ENCODE measurements at regions not wholly inside any gene's neighbourhood (a gene's known extent, or its start where the extent isn't known, plus 50 kb on each side); places are given as distances from the start of the nearest gene placed in this dataset.

- Histone ChIP-seq H3K27me3 (ENCODE audit: control insufficient read depth in 2 of 2, insufficient read depth in 2 of 2, low read length in 2 of 2) (no peaks in the 10 kb centered on the region), H3K9me3 (ENCODE audit: control insufficient read depth in 2 of 2, low read length in 2 of 2) (no peaks in the 10 kb centered on the region), H3K36me3 (ENCODE audit: control insufficient read depth in 2 of 2, insufficient read depth in 2 of 2, low read length in 2 of 2) (no peaks in the 10 kb centered on the region), H3K4me1 (ENCODE audit: control insufficient read depth in 2 of 2, insufficient read depth in 2 of 2, low read length in 2 of 2) (no peaks in the 10 kb centered on the region), H3K27ac (ENCODE audit: low read depth in 2 of 2, low read length in 2 of 2) (no peak overlapping the region), H3K9ac (ENCODE audit: low read depth in 1 of 2, low read length in 2 of 2) (no peak overlapping the region), H3K4me3 (ENCODE audit: low read length in 2 of 2) (no peak overlapping the region)
Observed at GRCh38 chr5:4359847-4360246, 764.2 kb downstream of the IRX1 start.

- Histone ChIP-seq H3K9me3 (ENCODE audit: control insufficient read depth in 2 of 2, low read length in 2 of 2) (no peaks in the 10 kb centered on the region), H3K4me3 (ENCODE audit: low read length in 2 of 2) (no peak overlapping the region), H3K4me1 (ENCODE audit: control insufficient read depth in 2 of 2, insufficient read depth in 2 of 2, low read length in 2 of 2) (no peaks in the 10 kb centered on the region), H3K27me3 (ENCODE audit: control insufficient read depth in 2 of 2, insufficient read depth in 2 of 2, low read length in 2 of 2) (no peaks in the 10 kb centered on the region), H3K27ac (ENCODE audit: low read depth in 2 of 2, low read length in 2 of 2) (no peak overlapping the region), H3K36me3 (ENCODE audit: control insufficient read depth in 2 of 2, insufficient read depth in 2 of 2, low read length in 2 of 2) (no peaks in the 10 kb centered on the region), H3K9ac (ENCODE audit: low read depth in 1 of 2, low read length in 2 of 2) (no peak overlapping the region)
Observed at GRCh38 chr5:4361753-4362152, 766.1 kb downstream of the IRX1 start.

GRCh38 chr5:4362411-4362810, 766.8 kb downstream of the IRX1 start:
- H3K4me1 ChIP-seq (ENCODE audit: control insufficient read depth in 2 of 2, insufficient read depth in 2 of 2, low read length in 2 of 2) = no peaks in the 10 kb centered on the region
- no peaks in the 10 kb centered on the region for H3K9me3 ChIP-seq (ENCODE audit: control insufficient read depth in 2 of 2, low read length in 2 of 2)
- no peaks in the 10 kb centered on the region for H3K27me3 ChIP-seq (ENCODE audit: control insufficient read depth in 2 of 2, insufficient read depth in 2 of 2, low read length in 2 of 2)
- no peaks in the 10 kb centered on the region for H3K36me3 ChIP-seq (ENCODE audit: control insufficient read depth in 2 of 2, insufficient read depth in 2 of 2, low read length in 2 of 2)
- H3K27ac ChIP-seq (ENCODE audit: low read depth in 2 of 2, low read length in 2 of 2) = no peak overlapping the region
- no peak overlapping the region for H3K4me3 ChIP-seq (ENCODE audit: low read length in 2 of 2)
- no peak overlapping the region for H3K9ac ChIP-seq (ENCODE audit: low read depth in 1 of 2, low read length in 2 of 2)

GRCh38 chr5:4363045-4363444, 767.4 kb downstream of the IRX1 start:
- Histone ChIP-seq H3K4me1 (ENCODE audit: control insufficient read depth in 2 of 2, insufficient read depth in 2 of 2, low read length in 2 of 2) (no peaks in the 10 kb centered on the region), H3K27me3 (ENCODE audit: control insufficient read depth in 2 of 2, insufficient read depth in 2 of 2, low read length in 2 of 2) (no peaks in the 10 kb centered on the region), H3K9me3 (ENCODE audit: control insufficient read depth in 2 of 2, low read length in 2 of 2) (no peaks in the 10 kb centered on the region), H3K36me3 (ENCODE audit: control insufficient read depth in 2 of 2, insufficient read depth in 2 of 2, low read length in 2 of 2) (no peaks in the 10 kb centered on the region), H3K4me3 (ENCODE audit: low read length in 2 of 2) (no peak overlapping the region), H3K9ac (ENCODE audit: low read depth in 1 of 2, low read length in 2 of 2) (no peak overlapping the region), H3K27ac (ENCODE audit: low read depth in 2 of 2, low read length in 2 of 2) (no peak overlapping the region)

GRCh38 chr5:4366628-4367027, 771.0 kb downstream of the IRX1 start:
- no peaks in the 10 kb centered on the region for H3K9me3 ChIP-seq (ENCODE audit: control insufficient read depth in 2 of 2, low read length in 2 of 2)
- no peak overlapping the region for H3K9ac ChIP-seq (ENCODE audit: low read depth in 1 of 2, low read length in 2 of 2)
- no peaks in the 10 kb centered on the region for H3K4me1 ChIP-seq (ENCODE audit: control insufficient read depth in 2 of 2, insufficient read depth in 2 of 2, low read length in 2 of 2)
- H3K4me3 ChIP-seq (ENCODE audit: low read length in 2 of 2) = no peak overlapping the region
- H3K36me3 ChIP-seq (ENCODE audit: control insufficient read depth in 2 of 2, insufficient read depth in 2 of 2, low read length in 2 of 2) = no peaks in the 10 kb centered on the region
- H3K27ac ChIP-seq (ENCODE audit: low read depth in 2 of 2, low read length in 2 of 2) = no peak overlapping the region
- H3K27me3 ChIP-seq (ENCODE audit: control insufficient read depth in 2 of 2, insufficient read depth in 2 of 2, low read length in 2 of 2) = no peaks in the 10 kb centered on the region

GRCh38 chr5:4370218-4370617, 769.9 kb upstream of the ADAMTS16 start:
- H3K9ac ChIP-seq (ENCODE audit: low read depth in 1 of 2, low read length in 2 of 2) = no peak overlapping the region
- no peaks in the 10 kb centered on the region for H3K4me1 ChIP-seq (ENCODE audit: control insufficient read depth in 2 of 2, insufficient read depth in 2 of 2, low read length in 2 of 2)
- no peaks in the 10 kb centered on the region for H3K9me3 ChIP-seq (ENCODE audit: control insufficient read depth in 2 of 2, low read length in 2 of 2)
- H3K4me3 ChIP-seq (ENCODE audit: low read length in 2 of 2) = no peak overlapping the region
- H3K36me3 ChIP-seq (ENCODE audit: control insufficient read depth in 2 of 2, insufficient read depth in 2 of 2, low read length in 2 of 2) = no peaks in the 10 kb centered on the region
- no peak overlapping the region for H3K27ac ChIP-seq (ENCODE audit: low read depth in 2 of 2, low read length in 2 of 2)
- no peaks in the 10 kb centered on the region for H3K27me3 ChIP-seq (ENCODE audit: control insufficient read depth in 2 of 2, insufficient read depth in 2 of 2, low read length in 2 of 2)

- H3K9me3 ChIP-seq (ENCODE audit: control insufficient read depth in 2 of 2, low read length in 2 of 2) = no peaks in the 10 kb centered on the region
- no peaks in the 10 kb centered on the region for H3K36me3 ChIP-seq (ENCODE audit: control insufficient read depth in 2 of 2, insufficient read depth in 2 of 2, low read length in 2 of 2)
- no peak overlapping the region for H3K27ac ChIP-seq (ENCODE audit: low read depth in 2 of 2, low read length in 2 of 2)
- no peak overlapping the region for H3K4me3 ChIP-seq (ENCODE audit: low read length in 2 of 2)
- no peak overlapping the region for H3K9ac ChIP-seq (ENCODE audit: low read depth in 1 of 2, low read length in 2 of 2)
- H3K4me1 ChIP-seq (ENCODE audit: control insufficient read depth in 2 of 2, insufficient read depth in 2 of 2, low read length in 2 of 2) = no peaks in the 10 kb centered on the region
- H3K27me3 ChIP-seq (ENCODE audit: control insufficient read depth in 2 of 2, insufficient read depth in 2 of 2, low read length in 2 of 2) = no peaks in the 10 kb centered on the region
Observed at GRCh38 chr5:4372481-4372880, 767.6 kb upstream of the ADAMTS16 start.

- no peak overlapping the region for H3K9ac ChIP-seq (ENCODE audit: low read depth in 1 of 2, low read length in 2 of 2)
- H3K4me3 ChIP-seq (ENCODE audit: low read length in 2 of 2) = no peak overlapping the region
- H3K9me3 ChIP-seq (ENCODE audit: control insufficient read depth in 2 of 2, low read length in 2 of 2) = no peaks in the 10 kb centered on the region
- H3K4me1 ChIP-seq (ENCODE audit: control insufficient read depth in 2 of 2, insufficient read depth in 2 of 2, low read length in 2 of 2) = no peaks in the 10 kb centered on the region
- no peak overlapping the region for H3K27ac ChIP-seq (ENCODE audit: low read depth in 2 of 2, low read length in 2 of 2)
- H3K36me3 ChIP-seq (ENCODE audit: control insufficient read depth in 2 of 2, insufficient read depth in 2 of 2, low read length in 2 of 2) = no peaks in the 10 kb centered on the region
- H3K27me3 ChIP-seq (ENCODE audit: control insufficient read depth in 2 of 2, insufficient read depth in 2 of 2, low read length in 2 of 2) = no peaks in the 10 kb centered on the region
Observed at GRCh38 chr5:4373051-4373820, 766.9 kb upstream of the ADAMTS16 start.

GRCh38 chr5:4374866-4375265, 765.3 kb upstream of the ADAMTS16 start:
- Histone ChIP-seq H3K4me3 (ENCODE audit: low read length in 2 of 2) (no peak overlapping the region), H3K27me3 (ENCODE audit: control insufficient read depth in 2 of 2, insufficient read depth in 2 of 2, low read length in 2 of 2) (no peaks in the 10 kb centered on the region), H3K9ac (ENCODE audit: low read depth in 1 of 2, low read length in 2 of 2) (no peak overlapping the region), H3K36me3 (ENCODE audit: control insufficient read depth in 2 of 2, insufficient read depth in 2 of 2, low read length in 2 of 2) (no peaks in the 10 kb centered on the region), H3K4me1 (ENCODE audit: control insufficient read depth in 2 of 2, insufficient read depth in 2 of 2, low read length in 2 of 2) (no peaks in the 10 kb centered on the region), H3K9me3 (ENCODE audit: control insufficient read depth in 2 of 2, low read length in 2 of 2) (no peaks in the 10 kb centered on the region), H3K27ac (ENCODE audit: low read depth in 2 of 2, low read length in 2 of 2) (no peak overlapping the region)

GRCh38 chr5:4375640-4376039, 764.5 kb upstream of the ADAMTS16 start:
- Histone ChIP-seq H3K9ac (ENCODE audit: low read depth in 1 of 2, low read length in 2 of 2) (no peak overlapping the region), H3K9me3 (ENCODE audit: control insufficient read depth in 2 of 2, low read length in 2 of 2) (no peaks in the 10 kb centered on the region), H3K4me3 (ENCODE audit: low read length in 2 of 2) (no peak overlapping the region), H3K27ac (ENCODE audit: low read depth in 2 of 2, low read length in 2 of 2) (no peak overlapping the region), H3K4me1 (ENCODE audit: control insufficient read depth in 2 of 2, insufficient read depth in 2 of 2, low read length in 2 of 2) (no peaks in the 10 kb centered on the region), H3K27me3 (ENCODE audit: control insufficient read depth in 2 of 2, insufficient read depth in 2 of 2, low read length in 2 of 2) (no peaks in the 10 kb centered on the region), H3K36me3 (ENCODE audit: control insufficient read depth in 2 of 2, insufficient read depth in 2 of 2, low read length in 2 of 2) (no peaks in the 10 kb centered on the region)
